WTC11 (cell line): ENCODE measurements at regions not wholly inside any gene's neighbourhood (a gene's known extent, or its start where the extent isn't known, plus 50 kb on each side); places are given as distances from the start of the nearest gene placed in this dataset.

Experiments used
- NFE2L1 ChIP-seq: sonication (generic); formaldehyde crosslinking; IDR thresholded peaks from 2 replicates; pipeline ENCODE4 v1.8.1; 2023; ENCODE audit warnings: missing genetic modification reagents
- PRRX2 ChIP-seq: fragments of 250-450 bp; sonication (Bioruptor Pico); IDR thresholded peaks from 2 replicates; pipeline ENCODE4 v1.8.0; 2021; ENCODE audit warnings: mild to moderate bottlenecking
- USF2 ChIP-seq: sonication (generic); formaldehyde crosslinking; IDR thresholded peaks from 2 replicates; pipeline ENCODE4 v1.8.1; 2023; ENCODE audit warnings: mild to moderate bottlenecking, missing genetic modification reagents, moderate library complexity
- ZNF121 ChIP-seq: sonication (generic); formaldehyde crosslinking; IDR thresholded peaks from 2 replicates; pipeline ENCODE4 v1.8.0; 2023; ENCODE audit warnings: missing genetic modification reagents
- ZNF232 ChIP-seq: sonication (generic); formaldehyde crosslinking; IDR thresholded peaks from 2 replicates; pipeline ENCODE4 v1.8.0; 2022; ENCODE audit warnings: mild to moderate bottlenecking, missing genetic modification reagents
- ZNF263 ChIP-seq: sonication (generic); formaldehyde crosslinking; IDR thresholded peaks from 2 replicates; pipeline ENCODE4 v1.8.1; 2022; ENCODE audit warnings: low read depth, mild to moderate bottlenecking, moderate library complexity, missing genetic modification reagents
- TF ChIP-seq, protein P1 (sequence below): fragments of 200-600 bp; IDR thresholded peaks from 2 replicates; pipeline ENCODE4 v1.8.0; 2022; ENCODE audit warnings: antibody characterized with exemption
- TF ChIP-seq, protein P2 (sequence below): sonication (generic); formaldehyde crosslinking; IDR thresholded peaks from 2 replicates; pipeline ENCODE4 v1.8.0; 2022; ENCODE audit warnings: mild to moderate bottlenecking, missing genetic modification reagents

DNA sequence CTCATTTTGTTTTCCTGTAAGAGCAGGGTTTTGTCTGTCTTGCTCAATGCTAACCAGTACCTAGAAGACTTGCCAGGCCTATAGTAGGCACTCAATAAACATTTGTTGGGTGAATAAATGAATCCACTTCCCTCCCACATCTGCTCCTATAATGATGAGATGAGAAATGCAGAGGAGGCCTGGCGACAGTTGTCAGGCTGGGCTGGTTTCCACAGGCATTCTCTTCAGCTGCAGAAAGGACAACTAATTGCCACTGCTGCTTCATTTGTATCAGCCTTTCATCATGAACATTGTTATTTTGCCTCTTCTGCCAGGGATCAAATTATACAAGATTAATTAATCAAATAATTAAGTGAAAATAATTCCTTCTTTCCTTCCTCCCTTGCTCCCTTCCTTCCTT is 82.0 kb upstream of the PTHLH start:
- TF ChIP-seq ZNF121 (CRISPR knock-in tag) (no peak), NFE2L1 (no peak), PRRX2 (CRISPR knock-in tag) (no peak), ZNF232 (no peak), USF2 (CRISPR knock-in tag) (no peak), ZNF263 (CRISPR knock-in tag) (no peak)
- TF ChIP-seq, protein P1, sequence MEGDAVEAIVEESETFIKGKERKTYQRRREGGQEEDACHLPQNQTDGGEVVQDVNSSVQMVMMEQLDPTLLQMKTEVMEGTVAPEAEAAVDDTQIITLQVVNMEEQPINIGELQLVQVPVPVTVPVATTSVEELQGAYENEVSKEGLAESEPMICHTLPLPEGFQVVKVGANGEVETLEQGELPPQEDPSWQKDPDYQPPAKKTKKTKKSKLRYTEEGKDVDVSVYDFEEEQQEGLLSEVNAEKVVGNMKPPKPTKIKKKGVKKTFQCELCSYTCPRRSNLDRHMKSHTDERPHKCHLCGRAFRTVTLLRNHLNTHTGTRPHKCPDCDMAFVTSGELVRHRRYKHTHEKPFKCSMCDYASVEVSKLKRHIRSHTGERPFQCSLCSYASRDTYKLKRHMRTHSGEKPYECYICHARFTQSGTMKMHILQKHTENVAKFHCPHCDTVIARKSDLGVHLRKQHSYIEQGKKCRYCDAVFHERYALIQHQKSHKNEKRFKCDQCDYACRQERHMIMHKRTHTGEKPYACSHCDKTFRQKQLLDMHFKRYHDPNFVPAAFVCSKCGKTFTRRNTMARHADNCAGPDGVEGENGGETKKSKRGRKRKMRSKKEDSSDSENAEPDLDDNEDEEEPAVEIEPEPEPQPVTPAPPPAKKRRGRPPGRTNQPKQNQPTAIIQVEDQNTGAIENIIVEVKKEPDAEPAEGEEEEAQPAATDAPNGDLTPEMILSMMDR: no peak
- TF ChIP-seq, protein P2, sequence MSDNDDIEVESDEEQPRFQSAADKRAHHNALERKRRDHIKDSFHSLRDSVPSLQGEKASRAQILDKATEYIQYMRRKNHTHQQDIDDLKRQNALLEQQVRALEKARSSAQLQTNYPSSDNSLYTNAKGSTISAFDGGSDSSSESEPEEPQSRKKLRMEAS (CRISPR knock-in tag): no peak
